ENCODE measurements at regions not wholly inside any gene's neighbourhood (a gene's known extent, or its start where the extent isn't known, plus 50 kb on each side); places are given as distances from the start of the nearest gene placed in this dataset.
"Not testable (repeated sequence)": the region's sequence is repeated elsewhere in the genome, so short reads cannot be mapped to it uniquely, and the experiment has no call there.

DNA sequence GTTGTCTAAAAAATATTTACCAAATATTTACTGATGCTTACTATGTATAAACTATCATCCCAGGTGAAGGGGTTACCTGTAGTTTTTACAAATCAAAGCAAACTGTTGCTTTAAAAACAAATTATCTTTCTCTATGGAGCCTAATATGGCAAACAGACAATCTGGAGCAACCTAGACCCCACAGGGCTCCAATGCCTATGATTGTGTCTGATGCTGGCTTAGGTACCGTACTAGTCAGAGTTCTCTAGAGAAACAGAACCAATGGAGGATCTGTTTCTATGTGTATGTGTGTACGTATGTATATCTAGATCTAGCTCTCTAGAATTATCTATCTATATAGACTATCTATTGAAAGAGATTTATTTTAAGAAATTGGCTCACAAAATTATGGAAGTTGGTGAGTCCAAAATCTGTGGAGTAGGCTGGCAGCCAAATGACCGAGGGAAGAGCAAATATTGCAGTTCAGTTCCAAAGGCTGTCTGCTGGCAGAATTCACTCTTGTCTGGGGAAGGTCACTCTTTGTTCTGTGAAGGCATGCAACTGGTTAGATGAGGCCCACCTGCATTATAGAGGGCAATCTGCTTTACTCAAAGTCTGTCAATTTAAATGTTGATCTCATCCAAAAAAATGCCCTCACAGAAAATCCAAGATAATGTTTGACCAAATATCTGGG is 127.1 kb upstream of the ENPEP start:
- no peak for TF ChIP-seq CTCF (IDR thresholded peaks at IDR 0.05; ENCODE audit: insufficient read depth, low read depth, low read length, missing control alignments)
- DNase-seq (ENCODE audit: low read depth), result no peak
- no peak overlapping the region for H3K4me3 ChIP-seq (ENCODE audit: low read length)

- H3K4me3 ChIP-seq (ENCODE audit: low read length), result no peak overlapping the region
- DNase-seq (ENCODE audit: low read depth), result no peak
- no peak for TF ChIP-seq CTCF (IDR thresholded peaks at IDR 0.05; ENCODE audit: insufficient read depth, low read depth, low read length, missing control alignments)
Measured at GRCh38 chr4:110347805-110348204, 128.2 kb upstream of the ENPEP start.

GRCh38 chr4:110344165-110344564 is 131.8 kb upstream of the ENPEP start:
- TF ChIP-seq CTCF (IDR thresholded peaks at IDR 0.05; ENCODE audit: insufficient read depth, low read depth, low read length, missing control alignments), result peak; percentile 43
- DNase-seq (ENCODE audit: low read depth), result peak; percentile 19
- no peak overlapping the region for H3K4me3 ChIP-seq (ENCODE audit: low read length)

DNA sequence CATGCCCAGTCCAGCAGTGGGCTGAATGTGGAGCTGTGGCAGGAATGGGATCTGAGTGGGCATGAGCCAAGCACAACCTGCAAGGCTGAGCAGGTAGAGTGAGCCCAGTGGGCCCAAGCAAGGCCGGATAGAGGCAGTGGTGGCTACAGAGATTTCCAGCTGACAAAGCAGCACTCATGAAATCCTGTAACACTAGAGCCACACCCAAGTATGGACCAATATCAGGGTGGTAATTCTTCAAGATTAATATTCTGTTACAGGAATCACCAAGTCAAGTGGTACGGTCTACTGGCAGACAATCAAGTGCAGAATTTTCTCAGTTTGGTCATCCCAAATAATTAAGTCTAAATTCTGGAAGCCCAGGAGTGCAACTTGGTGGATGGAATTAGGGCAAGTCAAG is 132.4 kb upstream of the ENPEP start:
- TF ChIP-seq CTCF (IDR thresholded peaks at IDR 0.05; ENCODE audit: insufficient read depth, low read depth, low read length, missing control alignments), result no peak
- no peak for DNase-seq (ENCODE audit: low read depth)

GRCh38 chr4:110341118-110341517 is 134.8 kb upstream of the ENPEP start:
- DNase-seq (ENCODE audit: low read depth); H3K4me3 ChIP-seq (ENCODE audit: low read length): not testable (repeated sequence)

More for the DNA sequence above, 132.4 kb upstream of the ENPEP start:
- H3K4me3 ChIP-seq (ENCODE audit: low read length), result no peak overlapping the region

- DNase-seq (ENCODE audit: low read depth), result no peak
- H3K4me3 ChIP-seq (ENCODE audit: low read length), result no peak overlapping the region
- TF ChIP-seq CTCF (IDR thresholded peaks at IDR 0.05; ENCODE audit: insufficient read depth, low read depth, low read length, missing control alignments), result no peak
Measured at GRCh38 chr4:110335399-110335798, 137.0 kb upstream of the ELOVL6 start.

DNA sequence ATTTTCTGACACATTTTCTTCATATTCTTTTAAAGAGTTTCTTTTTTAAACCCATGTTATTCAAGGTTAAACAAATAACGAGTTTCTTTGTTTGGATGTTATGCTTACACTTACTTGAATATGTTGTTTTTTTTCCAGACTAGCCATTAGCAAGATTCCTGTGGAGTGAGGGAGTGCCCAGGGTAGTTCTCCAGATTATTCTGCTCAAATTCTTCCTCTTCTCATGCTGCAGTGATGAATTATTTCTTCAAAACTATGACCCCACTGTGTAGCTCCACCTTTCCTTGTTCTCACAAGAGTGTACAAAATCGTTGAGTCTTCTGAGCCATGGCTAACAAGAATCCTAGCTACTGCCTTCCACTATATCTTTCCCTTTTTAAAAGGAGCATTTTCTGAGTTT is 134.1 kb upstream of the ELOVL6 start:
- DNase-seq (ENCODE audit: low read depth), result no peak
- no peak overlapping the region for H3K4me3 ChIP-seq (ENCODE audit: low read length)
- TF ChIP-seq CTCF (IDR thresholded peaks at IDR 0.05; ENCODE audit: insufficient read depth, low read depth, low read length, missing control alignments), result no peak

GRCh38 chr4:110326426-110326825 is 128.0 kb upstream of the ELOVL6 start:
- DNase-seq (ENCODE audit: low read depth); H3K4me3 ChIP-seq (ENCODE audit: low read length): not testable (repeated sequence)
